NCI-H1930 (cell line): ENCODE measurements at regions not wholly inside any gene's neighbourhood (a gene's known extent, or its start where the extent isn't known, plus 50 kb on each side); places are given as distances from the start of the nearest gene placed in this dataset.
"Not testable (repeated sequence)": the region's sequence is repeated elsewhere in the genome, so short reads cannot be mapped to it uniquely, and the experiment has no call there.

Source experiments
- DNase-seq, 2 experiments: peaks; one replicate each; lab custom pipeline; 2025; lab: John Stamatoyannopoulos, UW

- peak in 1 of 2 experiments; percentile 20 for DNase-seq
These were observed 142.2 kb downstream of the FAM47A start for GRCh38 chrX:33989936-33990335.

DNA sequence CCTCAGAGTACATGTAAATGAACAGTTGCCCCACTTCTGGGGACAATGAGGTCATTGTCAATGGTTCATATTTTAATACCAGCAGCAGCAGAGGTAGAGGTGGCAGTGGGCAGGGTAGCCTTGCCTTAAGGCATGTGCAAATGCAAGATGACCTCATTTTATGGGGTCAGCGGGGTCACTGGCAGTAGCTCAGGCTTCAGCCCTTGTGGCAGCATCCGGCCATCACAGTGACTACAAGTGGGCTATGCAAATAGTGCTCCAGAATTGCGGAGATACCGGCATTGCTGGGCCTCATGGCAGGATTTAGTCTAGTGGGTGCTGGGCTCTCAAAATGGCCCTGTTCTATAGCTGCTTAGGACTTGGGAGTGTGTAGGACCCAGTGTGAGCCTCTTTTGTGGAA, 144.7 kb downstream of the FAM47A start:
- DNase-seq, result no peak

DNA sequence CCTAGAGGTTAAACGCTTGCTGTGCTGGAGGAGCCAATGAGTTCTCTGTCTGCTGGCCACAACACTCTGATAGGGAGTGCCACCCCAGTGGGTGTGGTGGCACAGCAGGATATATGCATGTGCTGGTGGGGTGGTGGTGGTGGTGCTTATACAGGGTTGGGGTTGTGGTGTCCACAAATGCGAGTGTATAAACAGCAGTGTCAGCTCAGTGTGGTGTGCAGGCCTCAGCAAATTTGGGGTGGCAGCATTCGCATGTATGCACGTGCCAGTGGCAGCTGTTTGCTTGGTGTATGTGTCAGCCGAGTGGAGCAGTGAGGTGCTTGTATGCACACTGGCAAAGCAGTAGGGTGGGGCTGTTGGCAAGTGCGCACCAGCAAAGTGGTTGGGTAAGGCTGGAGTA, 157.4 kb downstream of the FAM47A start:
- DNase-seq, result no peak

- DNase-seq, result no peak
These were observed 161.8 kb downstream of the FAM47A start for GRCh38 chrX:33970028-33970967.

GRCh38 chrX:33969105-33969504, 163.0 kb downstream of the FAM47A start:
- DNase-seq, result no peak

DNA sequence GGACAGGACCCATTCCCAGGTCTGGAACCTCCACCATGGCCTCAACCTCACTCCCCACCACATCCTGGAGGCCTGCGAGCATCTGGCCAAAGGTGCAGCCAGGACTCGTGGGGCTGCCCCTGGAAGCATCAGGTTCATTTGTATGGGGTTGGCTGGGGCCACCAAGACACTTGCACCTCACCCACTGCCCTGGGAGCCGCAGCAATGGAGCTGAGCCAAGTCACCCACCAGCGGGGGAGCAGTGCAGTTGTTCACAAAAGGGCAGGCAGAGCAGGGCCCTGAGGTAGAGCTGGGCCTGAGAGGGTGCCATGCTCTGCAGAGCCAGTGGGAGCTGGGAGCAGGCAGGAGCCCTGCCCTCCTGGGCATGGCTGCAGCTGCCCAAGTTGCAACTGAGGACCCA, 163.5 kb downstream of the FAM47A start:
- DNase-seq, result no peak

DNA sequence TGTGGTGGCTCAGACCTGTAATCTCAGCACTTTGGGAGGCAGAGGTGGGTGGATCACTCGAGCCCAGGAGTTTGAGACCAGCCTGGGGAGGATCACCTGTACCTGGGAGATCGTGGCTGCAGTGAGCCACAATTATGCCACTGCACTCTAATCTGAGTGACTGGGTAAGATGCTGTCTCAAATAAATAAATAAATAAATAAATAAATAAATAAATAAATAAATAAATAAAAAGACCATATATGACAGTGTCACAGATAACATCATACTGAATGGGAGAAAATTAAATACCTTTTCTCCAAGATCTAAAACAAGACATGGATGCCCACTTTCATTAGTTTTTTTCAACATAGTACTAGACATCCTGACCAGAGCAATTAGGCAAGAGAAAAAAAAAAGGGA, 182.8 kb downstream of the FAM47A start:
- DNase-seq, result no peak

DNA sequence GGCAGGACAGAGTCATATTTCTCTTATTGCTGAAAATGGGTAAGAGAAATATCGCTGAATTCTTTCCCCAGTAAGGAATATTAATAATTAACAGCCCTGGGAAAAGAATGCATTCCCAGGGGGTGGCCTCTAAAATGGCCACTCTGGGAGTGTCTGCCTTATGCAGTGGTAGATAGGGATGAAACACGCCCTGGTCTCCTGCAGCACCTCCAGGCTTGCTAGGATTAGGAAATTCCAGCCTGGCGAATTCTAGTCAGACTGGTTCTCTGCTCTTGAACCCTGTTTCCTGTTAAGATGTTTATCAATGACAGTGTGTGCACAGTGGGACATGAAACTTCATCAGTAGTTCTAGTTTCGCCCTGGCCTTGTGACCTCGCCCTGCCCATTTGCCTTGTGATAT, 205.9 kb downstream of the FAM47A start:
- not testable (repeated sequence) for DNase-seq

DNA sequence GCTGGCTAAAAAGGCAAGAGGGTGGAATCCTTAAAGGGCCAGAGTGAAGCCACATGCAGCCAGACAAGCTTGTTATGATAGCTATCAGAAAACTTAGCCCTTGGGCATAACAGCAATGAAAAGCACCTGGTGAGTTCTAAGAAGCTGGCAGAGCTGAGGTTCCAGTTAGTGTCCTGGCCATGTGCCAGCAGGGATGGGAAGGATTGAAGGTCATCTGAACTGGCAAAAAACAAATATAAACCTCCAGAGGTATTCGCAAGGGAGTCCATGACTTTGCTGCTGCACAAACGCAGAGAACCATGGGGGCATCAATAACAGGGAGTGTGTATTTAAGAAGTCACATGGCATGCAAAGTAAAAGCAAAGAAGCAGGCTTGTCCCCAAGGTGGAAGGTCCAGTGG, 208.9 kb downstream of the FAM47A start:
- no peak for DNase-seq

- DNase-seq, result no peak
These were observed 222.3 kb downstream of the FAM47A start for GRCh38 chrX:33909836-33910235.

- no peak for DNase-seq
These were observed 223.2 kb downstream of the FAM47A start for GRCh38 chrX:33908898-33909297.

DNA sequence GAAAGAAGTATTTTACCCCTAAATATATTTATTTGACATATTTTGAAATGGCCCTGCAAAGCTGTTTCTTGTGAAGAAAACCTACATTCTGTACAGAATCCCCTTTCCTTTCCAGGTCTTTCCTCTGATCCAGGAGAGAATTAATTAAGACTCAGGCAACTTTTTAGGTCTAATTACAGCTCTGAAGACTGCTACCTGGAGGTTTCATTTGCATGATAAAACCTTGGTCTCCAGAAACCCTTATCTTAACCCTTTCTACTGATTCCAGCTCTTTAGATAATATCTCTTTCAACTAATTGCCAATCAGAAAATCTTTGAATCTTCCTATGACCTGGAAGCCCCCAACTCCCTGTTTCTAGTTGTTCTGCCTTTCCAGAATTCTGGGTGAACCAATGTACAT, 224.0 kb downstream of the FAM47A start:
- no peak for DNase-seq

DNA sequence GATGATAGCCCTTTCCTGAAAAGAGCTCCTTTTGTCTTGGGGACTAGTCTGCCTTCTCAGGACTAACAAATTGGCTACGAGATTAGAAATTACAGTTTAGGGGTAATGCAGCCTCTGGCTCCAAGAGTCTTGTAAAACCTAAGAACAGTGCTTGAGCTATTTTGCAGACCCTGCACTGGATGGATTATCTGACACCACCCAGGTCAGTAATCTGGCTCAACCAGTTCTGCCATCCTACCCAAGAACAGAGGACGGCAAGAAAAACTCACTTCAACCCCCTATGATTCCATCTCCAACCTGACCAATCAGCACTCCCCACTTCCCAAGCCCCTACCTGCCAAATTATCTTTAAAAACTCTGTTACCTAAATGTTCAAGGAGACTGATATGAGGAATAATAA, 225.1 kb downstream of the FAM47A start:
- no peak for DNase-seq

DNA sequence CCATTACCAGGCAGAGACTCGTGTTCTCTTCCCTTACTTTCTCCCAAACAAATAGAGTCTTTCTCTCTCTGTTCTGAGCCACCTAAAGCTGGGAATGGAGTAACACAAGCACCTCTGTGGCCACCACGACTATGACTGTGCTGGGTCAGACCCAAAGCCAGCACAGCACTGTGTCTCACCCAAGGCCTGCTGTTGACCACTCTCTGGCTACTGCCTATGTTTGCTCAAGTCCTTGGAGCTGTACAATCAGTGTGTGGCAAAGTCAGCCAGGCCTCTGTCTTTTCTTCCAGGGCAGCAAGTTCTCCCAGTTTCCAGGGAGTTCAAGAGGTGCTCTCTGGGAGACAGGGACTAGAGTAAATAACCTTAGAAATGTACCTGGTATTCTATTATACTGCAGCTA, 239.4 kb downstream of the FAM47A start:
- DNase-seq, result no peak

DNA sequence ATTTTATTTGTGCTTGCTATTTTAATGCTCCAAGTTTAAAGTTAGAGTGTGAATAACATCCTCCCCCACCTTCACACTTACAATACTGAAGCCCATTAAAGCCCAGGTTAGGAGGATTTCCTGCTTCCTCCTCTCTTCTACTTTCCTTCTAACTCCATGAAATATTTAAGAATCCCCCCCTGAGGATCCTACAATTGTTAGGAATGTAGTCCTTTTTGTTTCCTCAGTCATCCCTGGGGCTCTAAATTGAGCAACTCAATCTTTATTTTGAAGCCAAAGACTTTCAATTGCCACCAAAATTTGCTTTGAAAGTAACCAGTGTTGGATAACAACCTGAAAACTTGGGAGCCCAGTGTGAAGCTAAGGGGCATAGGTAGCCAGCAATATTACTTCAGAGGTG, 276.9 kb downstream of the FAM47A start:
- no peak for DNase-seq

- not testable (repeated sequence) for DNase-seq
These were observed 280.0 kb downstream of the FAM47A start for GRCh38 chrX:33852146-33852545.

DNA sequence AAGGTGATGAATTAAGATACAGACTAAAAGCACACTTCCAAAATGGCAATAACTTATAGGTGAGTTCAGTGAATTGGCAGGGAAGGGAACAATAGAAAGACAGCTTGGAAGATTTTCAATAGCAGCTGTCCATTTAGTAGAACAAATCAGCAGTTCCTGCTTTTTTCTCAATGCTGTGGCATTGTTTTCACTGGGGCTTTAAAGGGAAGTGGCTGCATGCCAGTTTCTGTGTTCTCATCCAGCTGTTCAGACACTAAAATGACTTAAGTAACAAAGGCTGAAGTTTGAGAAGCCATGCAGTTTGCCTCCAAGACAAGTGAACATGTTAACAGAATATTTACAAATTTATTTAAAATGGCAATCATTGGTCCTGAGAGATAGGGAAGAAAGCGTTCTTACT, 291.9 kb downstream of the FAM47A start:
- no peak for DNase-seq

- DNase-seq, result no peak
These were observed 300.9 kb downstream of the FAM47A start for GRCh38 chrX:33831211-33831610.

DNA sequence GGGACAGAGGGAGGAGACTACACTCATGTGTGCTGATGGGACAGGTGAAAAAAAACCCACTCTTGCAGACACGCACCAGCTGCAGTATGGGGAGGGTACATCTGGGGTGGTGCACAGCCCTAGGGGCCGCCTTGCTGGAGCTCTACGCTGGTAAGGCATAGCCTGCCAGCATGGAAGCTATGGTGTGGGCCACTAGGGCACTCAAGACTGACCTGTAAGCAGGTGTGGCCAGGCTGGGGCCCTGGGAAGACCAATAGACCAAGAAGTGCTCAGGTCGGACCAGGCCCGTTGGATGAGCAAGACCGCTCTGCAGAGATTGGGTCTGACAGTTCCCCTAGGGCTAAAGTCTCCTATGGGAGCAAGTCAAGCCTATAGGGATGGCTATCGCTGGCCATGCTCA, 314.8 kb downstream of the FAM47A start:
- no peak for DNase-seq

GRCh38 chrX:33808636-33809035, 323.5 kb downstream of the FAM47A start:
- DNase-seq, result no peak

DNA sequence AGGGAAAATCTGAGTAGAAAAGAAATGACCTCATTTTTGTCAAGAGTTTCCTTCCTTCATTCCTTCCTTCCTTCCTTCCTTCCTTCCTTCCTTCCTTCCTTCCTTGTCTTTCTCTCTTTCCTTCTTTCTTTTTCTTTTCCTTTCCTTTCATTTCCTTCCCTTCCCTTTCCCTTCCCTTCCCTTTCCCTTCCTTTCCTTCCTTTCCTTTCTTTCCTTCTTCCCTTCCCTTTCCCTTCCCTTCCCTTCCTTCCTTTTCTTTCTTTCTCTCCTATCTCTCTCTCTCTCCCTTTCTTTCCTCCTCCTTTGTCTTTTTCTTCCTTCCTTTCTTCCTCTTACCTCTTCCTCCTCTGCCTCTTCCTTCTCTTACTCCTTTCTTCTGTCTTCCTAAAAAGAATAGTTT, 347.6 kb downstream of the FAM47A start:
- DNase-seq, result no peak

DNA sequence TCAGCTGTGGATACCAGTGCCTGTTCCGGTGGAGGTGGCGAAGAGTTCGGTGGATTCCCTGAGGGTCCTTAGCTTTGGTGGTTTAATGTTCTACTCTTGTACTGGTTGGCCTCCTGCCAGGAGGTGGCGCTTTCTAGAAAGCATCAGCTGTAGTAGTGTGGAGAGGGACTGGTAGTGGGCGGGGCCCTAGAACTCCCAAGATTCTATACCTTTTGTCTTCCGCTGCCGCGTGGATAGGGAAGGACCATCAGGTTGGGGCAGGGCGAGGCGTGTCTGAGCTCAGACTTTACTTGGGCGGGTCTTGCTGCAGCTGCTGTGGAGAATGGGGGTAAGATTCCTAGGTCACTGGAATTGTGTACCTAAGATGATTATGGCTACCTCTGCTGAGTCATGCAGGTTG, 390.3 kb downstream of the FAM47A start:
- DNase-seq, result no peak

DNA sequence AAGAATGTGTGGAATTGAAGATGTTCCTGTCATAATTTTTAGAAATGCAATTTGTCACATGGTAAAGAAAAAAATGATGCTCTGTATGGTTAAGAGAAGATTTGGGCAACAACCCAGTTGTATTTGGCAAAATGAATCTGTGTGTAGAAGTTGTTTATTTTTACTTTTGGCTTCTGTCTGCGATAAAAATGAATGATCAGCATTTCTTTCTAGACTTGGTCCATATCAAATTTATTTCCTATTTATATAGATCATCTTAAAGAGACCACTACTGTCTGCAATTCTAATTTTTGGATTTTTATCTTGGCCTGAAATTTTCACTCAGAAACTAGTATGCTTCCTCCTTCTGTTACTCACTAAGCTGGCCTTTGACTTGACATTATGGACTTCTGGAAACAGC, 396.9 kb downstream of the FAM47A start:
- DNase-seq, result no peak
